ENCODE measurements at regions not wholly inside any gene's neighbourhood (a gene's known extent, or its start where the extent isn't known, plus 50 kb on each side); places are given as distances from the start of the nearest gene placed in this dataset.

DNA sequence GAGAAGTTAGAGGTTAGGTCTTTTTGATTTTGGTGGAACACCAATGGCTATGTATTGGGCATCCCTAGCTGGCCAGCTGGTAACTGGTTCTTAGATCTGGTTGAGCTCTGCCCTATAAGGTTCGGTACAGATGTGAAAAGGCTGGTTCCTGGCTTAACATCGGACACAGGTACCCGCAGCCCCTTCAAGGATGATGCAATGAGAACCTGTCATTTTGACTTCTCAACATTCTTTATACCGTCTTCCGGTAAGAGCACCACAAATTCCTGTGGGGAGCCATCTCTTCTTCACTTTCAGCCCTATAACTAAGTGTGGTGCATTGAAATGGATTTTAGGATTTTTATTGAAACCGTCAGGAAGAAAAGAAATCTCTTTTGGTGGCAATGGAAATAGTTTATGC lies 222.8 kb downstream of the ADAMTS9 start:
- WGBS (ENCODE audit: insufficient coverage, low lambda C conversion rate), result no CpG with 5 or more reads among the region's 6 CpGs
- no peaks in the 10 kb centered on the region for H3K27me3 ChIP-seq (ENCODE audit: control insufficient read depth, insufficient read depth, low read length)
- no peak overlapping the region for H3K4me3 ChIP-seq (ENCODE audit: low read length)
- H3K9me3 ChIP-seq (ENCODE audit: control insufficient read depth, low read depth, low read length), result no peaks in the 10 kb centered on the region
- H3K36me3 ChIP-seq (ENCODE audit: control insufficient read depth, insufficient read depth, low read length), result no peaks in the 10 kb centered on the region
- no peaks in the 10 kb centered on the region for H3K4me1 ChIP-seq (ENCODE audit: control insufficient read depth, insufficient read depth, low read length)
- no peak for DNase-seq
- no peak overlapping the region for H3K27ac ChIP-seq (ENCODE audit: low read length)

DNA sequence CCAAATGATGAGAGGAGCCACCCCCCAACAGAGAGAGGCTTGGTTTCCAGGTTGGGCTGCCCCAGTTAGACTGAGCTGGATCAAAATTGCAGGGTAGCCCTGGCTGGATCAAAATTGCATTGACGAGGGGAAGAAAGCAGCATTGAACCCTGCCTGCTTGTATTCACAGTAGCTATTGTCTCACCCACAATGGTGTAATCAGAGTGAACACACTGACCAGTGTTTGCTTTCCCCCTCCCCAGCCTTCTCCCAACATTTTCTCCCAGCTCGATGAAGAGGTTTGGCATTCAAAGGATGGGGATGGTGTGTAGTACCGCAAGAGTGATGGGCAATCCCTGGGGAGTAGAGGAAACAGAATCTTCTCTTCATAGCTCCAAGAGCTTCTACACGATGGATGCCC lies 223.8 kb downstream of the ADAMTS9 start:
- Histone ChIP-seq H3K36me3 (ENCODE audit: control insufficient read depth, insufficient read depth, low read length) (no peaks in the 10 kb centered on the region), H3K27me3 (ENCODE audit: control insufficient read depth, insufficient read depth, low read length) (no peaks in the 10 kb centered on the region), H3K27ac (ENCODE audit: low read length) (no peak overlapping the region), H3K9me3 (ENCODE audit: control insufficient read depth, low read depth, low read length) (no peaks in the 10 kb centered on the region), H3K4me1 (ENCODE audit: control insufficient read depth, insufficient read depth, low read length) (no peaks in the 10 kb centered on the region), H3K4me3 (ENCODE audit: low read length) (no peak overlapping the region)
- no peak for DNase-seq
- no CpG with 5 or more reads among the region's 4 CpGs for WGBS (ENCODE audit: insufficient coverage, low lambda C conversion rate)

DNA sequence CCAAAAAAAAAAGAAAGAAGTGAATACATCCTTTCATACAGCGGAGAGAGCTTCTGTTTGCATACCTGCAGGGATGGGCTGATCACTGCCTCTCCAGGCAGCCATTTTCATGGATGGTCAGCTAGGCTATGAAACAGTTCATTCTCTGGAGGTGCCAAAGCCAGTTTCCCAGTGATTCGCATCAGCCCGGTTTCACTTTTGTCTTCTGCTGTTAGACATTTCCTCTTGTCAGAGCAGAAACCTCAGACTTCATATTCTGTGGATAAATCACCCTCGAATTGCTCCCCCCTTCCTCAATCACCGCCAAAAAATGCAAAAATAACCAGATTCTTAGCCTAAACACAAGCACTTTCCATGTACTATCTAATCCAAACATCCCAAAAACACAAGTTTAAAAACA lies 225.6 kb downstream of the ADAMTS9 start:
- DNase-seq, result no peak
- no peaks in the 10 kb centered on the region for H3K36me3 ChIP-seq (ENCODE audit: control insufficient read depth, insufficient read depth, low read length)
- no peaks in the 10 kb centered on the region for H3K9me3 ChIP-seq (ENCODE audit: control insufficient read depth, low read depth, low read length)
- H3K4me3 ChIP-seq (ENCODE audit: low read length), result no peak overlapping the region
- no peaks in the 10 kb centered on the region for H3K4me1 ChIP-seq (ENCODE audit: control insufficient read depth, insufficient read depth, low read length)
- no peak overlapping the region for H3K27ac ChIP-seq (ENCODE audit: low read length)
- peaks cover 3% of the 10 kb centered on the region for H3K27me3 ChIP-seq (ENCODE audit: control insufficient read depth, insufficient read depth, low read length)
- no CpG with 5 or more reads among the region's 5 CpGs for WGBS (ENCODE audit: insufficient coverage, low lambda C conversion rate)

DNA sequence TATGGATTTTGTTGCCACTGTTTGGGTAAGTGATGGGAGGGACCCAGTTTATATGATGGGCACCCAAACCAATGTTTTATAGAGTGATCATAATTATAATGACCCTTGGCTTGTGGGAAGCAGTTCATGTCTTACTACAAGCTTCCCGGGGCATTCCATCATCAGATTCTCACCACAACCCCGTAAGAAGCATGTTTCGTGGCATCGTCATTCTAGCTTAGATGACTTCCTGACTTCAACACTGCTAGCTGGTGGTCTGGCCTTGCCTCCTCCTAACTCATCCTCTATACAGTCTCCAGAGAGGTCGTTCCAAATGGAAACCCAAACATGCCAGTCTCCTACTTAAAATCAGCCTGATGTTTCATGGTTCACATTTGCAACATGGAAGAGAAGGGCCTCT lies 226.9 kb downstream of the ADAMTS9 start:
- WGBS (ENCODE audit: insufficient coverage, low lambda C conversion rate), result no CpG with 5 or more reads among the region's 5 CpGs
- no peak overlapping the region for H3K4me3 ChIP-seq (ENCODE audit: low read length)
- DNase-seq, result no peak

DNA sequence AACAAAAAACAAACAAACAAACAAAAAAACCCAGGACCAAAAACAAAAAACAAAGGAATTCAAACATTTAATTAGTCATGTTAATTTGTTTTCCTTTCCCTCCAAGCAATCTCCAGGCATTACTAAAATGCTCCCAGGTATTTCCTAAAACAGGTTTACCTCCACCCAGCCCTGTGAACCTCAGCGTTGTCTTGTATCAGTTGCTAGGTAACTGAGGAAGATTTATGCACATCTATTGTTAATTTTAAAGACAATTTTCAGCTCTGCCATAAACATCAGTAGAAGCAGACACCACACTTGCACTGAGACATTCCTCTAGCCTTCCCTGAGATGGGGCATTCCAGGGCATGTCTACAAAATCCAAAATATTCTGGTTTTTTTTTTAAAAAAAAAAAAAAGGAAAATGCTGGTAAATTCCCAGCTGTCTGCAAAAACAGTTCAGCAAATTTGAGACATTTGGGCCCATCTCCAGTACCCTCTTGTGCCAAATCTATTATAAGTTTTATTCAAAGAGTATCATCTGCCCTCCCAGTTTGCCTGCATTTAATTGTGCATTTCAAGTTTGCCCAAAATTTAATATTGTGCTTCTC lies 227.6 kb downstream of the ADAMTS9 start:
- Histone ChIP-seq H3K27ac (ENCODE audit: low read length) (no peak overlapping the region), H3K36me3 (ENCODE audit: control insufficient read depth, insufficient read depth, low read length) (no peaks in the 10 kb centered on the region), H3K27me3 (ENCODE audit: control insufficient read depth, insufficient read depth, low read length) (peaks cover 6% of the 10 kb centered on the region), H3K4me3 (ENCODE audit: low read length) (no peak overlapping the region), H3K9me3 (ENCODE audit: control insufficient read depth, low read depth, low read length) (no peaks in the 10 kb centered on the region), H3K4me1 (ENCODE audit: control insufficient read depth, insufficient read depth, low read length) (no peaks in the 10 kb centered on the region)
- no peak for DNase-seq
- no CpG with 5 or more reads among the region's 1 CpG for WGBS (ENCODE audit: insufficient coverage, low lambda C conversion rate)

More for the DNA sequence above, 226.9 kb downstream of the ADAMTS9 start:
- H3K27ac ChIP-seq (ENCODE audit: low read length), result no peak overlapping the region
- no peaks in the 10 kb centered on the region for H3K4me1 ChIP-seq (ENCODE audit: control insufficient read depth, insufficient read depth, low read length)
- no peaks in the 10 kb centered on the region for H3K36me3 ChIP-seq (ENCODE audit: control insufficient read depth, insufficient read depth, low read length)
- H3K9me3 ChIP-seq (ENCODE audit: control insufficient read depth, low read depth, low read length), result no peaks in the 10 kb centered on the region
- peaks cover 6% of the 10 kb centered on the region for H3K27me3 ChIP-seq (ENCODE audit: control insufficient read depth, insufficient read depth, low read length)

DNA sequence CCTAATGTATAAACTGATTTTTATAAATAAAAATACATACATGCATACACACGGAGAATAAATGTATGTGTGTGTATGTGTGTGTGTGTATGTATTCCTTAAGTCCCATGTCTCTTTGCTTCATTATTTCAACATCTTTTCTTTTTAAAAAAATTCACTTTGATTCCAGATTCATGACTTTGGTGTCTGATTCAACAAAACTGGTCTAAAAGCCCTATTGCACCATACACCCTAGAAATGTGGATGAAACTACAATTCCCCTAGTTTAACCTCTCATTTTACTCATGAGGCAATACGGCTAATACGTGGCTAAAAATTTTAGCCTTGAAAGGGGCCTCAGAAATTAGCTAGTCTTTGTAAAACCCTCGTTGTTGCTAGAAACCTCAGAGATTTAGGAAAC lies 228.1 kb downstream of the ADAMTS9 start:
- 70% methylated on average over 3 of the region's 4 CpGs for WGBS (ENCODE audit: insufficient coverage, low lambda C conversion rate)
- Histone ChIP-seq H3K4me3 (ENCODE audit: low read length) (no peak overlapping the region), H3K36me3 (ENCODE audit: control insufficient read depth, insufficient read depth, low read length) (no peaks in the 10 kb centered on the region), H3K27ac (ENCODE audit: low read length) (no peak overlapping the region), H3K4me1 (ENCODE audit: control insufficient read depth, insufficient read depth, low read length) (no peaks in the 10 kb centered on the region), H3K9me3 (ENCODE audit: control insufficient read depth, low read depth, low read length) (no peaks in the 10 kb centered on the region), H3K27me3 (ENCODE audit: control insufficient read depth, insufficient read depth, low read length) (peaks cover 6% of the 10 kb centered on the region)
- DNase-seq, result no peak

DNA sequence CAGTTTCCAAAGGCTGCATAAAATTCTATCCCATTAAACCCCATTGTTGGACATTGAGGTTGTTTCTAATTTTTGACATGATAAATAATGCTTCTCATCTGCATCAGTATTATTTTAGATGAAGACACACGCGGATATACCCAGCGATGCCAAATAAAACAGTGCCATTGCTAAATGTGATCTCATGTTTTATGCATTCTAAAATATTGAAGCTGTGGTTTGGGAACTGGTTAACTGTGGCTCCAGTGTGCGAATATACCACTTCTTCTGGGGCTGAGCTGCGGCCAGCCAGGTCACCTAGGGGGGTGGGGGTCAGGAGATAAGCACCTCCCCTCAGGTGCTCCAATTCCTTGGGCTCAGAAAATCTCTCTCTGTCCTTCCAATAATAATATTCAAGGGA lies 230.0 kb downstream of the ADAMTS9 start:
- WGBS (ENCODE audit: insufficient coverage, low lambda C conversion rate), result no CpG with 5 or more reads among the region's 5 CpGs
- Histone ChIP-seq H3K4me1 (ENCODE audit: control insufficient read depth, insufficient read depth, low read length) (no peaks in the 10 kb centered on the region), H3K9me3 (ENCODE audit: control insufficient read depth, low read depth, low read length) (no peaks in the 10 kb centered on the region), H3K36me3 (ENCODE audit: control insufficient read depth, insufficient read depth, low read length) (no peaks in the 10 kb centered on the region), H3K27ac (ENCODE audit: low read length) (no peak overlapping the region), H3K27me3 (ENCODE audit: control insufficient read depth, insufficient read depth, low read length) (peaks cover 6% of the 10 kb centered on the region), H3K4me3 (ENCODE audit: low read length) (no peak overlapping the region)
- DNase-seq, result no peak

DNA sequence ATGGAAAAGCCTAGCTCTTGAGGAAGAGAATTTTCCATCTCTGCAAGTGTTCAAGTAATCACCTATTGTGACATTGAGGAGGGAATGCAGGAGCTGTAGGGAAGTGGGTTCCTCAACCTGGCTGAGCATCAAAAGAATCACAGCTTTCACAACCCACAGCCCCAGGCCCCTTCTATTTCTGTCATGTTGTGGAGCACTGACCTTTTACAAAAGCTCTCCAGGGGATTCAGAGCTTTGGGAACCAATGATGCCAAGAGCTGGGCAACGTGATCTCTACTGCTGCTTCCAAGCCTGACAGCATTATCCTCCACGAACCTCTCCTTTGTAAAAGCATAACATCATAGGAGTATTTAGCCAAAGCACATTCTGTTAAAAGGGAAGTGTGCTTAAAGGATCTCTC lies 231.1 kb downstream of the ADAMTS9 start:
- Histone ChIP-seq H3K4me3 (ENCODE audit: low read length) (no peak overlapping the region), H3K27me3 (ENCODE audit: control insufficient read depth, insufficient read depth, low read length) (peaks cover 12% of the 10 kb centered on the region)
- WGBS (ENCODE audit: insufficient coverage, low lambda C conversion rate), result no CpG with 5 or more reads among the region's 2 CpGs

DNA sequence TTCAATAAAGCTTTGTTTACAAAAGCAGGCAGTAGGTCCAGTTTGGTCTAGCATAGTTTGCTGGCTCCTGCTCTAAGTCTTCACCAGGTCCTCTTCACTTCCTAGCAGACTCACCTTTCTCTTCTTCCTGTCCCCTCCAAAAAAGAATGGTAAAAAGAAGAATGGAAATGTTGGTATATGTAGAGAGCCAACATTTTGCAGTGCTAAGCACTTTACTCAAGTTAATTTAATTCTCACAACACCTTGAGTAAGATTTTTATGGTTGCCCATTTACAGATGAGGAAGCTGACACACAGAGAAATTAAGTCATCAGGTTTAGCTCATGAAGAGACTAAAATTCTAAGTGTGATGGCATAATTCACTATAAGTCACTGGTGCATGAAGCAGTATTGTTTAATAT lies 230.1 kb upstream of the PRICKLE2 start:
- H3K36me3 ChIP-seq (ENCODE audit: control insufficient read depth, insufficient read depth, low read length), result no peaks in the 10 kb centered on the region
- DNase-seq, result no peak
- no peak overlapping the region for H3K4me3 ChIP-seq (ENCODE audit: low read length)
- H3K27me3 ChIP-seq (ENCODE audit: control insufficient read depth, insufficient read depth, low read length), result peaks cover 21% of the 10 kb centered on the region
- no peaks in the 10 kb centered on the region for H3K4me1 ChIP-seq (ENCODE audit: control insufficient read depth, insufficient read depth, low read length)
- H3K9me3 ChIP-seq (ENCODE audit: control insufficient read depth, low read depth, low read length), result no peaks in the 10 kb centered on the region
- H3K27ac ChIP-seq (ENCODE audit: low read length), result no peak overlapping the region

More for the DNA sequence above, 231.1 kb downstream of the ADAMTS9 start:
- no peaks in the 10 kb centered on the region for H3K4me1 ChIP-seq (ENCODE audit: control insufficient read depth, insufficient read depth, low read length)
- H3K27ac ChIP-seq (ENCODE audit: low read length), result no peak overlapping the region
- DNase-seq, result no peak
- no peaks in the 10 kb centered on the region for H3K36me3 ChIP-seq (ENCODE audit: control insufficient read depth, insufficient read depth, low read length)
- no peaks in the 10 kb centered on the region for H3K9me3 ChIP-seq (ENCODE audit: control insufficient read depth, low read depth, low read length)

DNA sequence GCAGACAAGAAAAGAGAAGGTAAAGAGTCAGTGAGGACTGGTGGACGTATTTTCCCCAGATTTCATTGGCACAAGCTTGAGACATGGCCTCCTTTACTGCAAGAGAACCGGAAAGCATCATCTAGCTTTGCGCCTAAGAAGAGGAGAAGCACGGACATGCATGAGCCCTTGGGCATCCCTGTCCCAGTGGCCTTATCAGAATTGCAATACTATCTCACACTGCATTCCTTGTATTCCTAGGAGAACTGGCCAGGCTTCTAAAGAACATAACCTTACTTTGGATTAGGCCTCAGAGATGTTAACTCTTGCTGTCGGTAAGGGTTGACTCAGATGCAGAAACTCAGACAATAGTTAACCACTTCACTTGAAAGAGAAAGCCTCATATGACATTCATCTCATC lies 229.5 kb upstream of the PRICKLE2 start:
- DNase-seq, result no peak
- WGBS (ENCODE audit: insufficient coverage, low lambda C conversion rate), result no CpG with 5 or more reads among the region's 5 CpGs
- Histone ChIP-seq H3K9me3 (ENCODE audit: control insufficient read depth, low read depth, low read length) (no peaks in the 10 kb centered on the region), H3K27ac (ENCODE audit: low read length) (no peak overlapping the region), H3K4me1 (ENCODE audit: control insufficient read depth, insufficient read depth, low read length) (no peaks in the 10 kb centered on the region), H3K4me3 (ENCODE audit: low read length) (no peak overlapping the region), H3K27me3 (ENCODE audit: control insufficient read depth, insufficient read depth, low read length) (peaks cover 23% of the 10 kb centered on the region), H3K36me3 (ENCODE audit: control insufficient read depth, insufficient read depth, low read length) (no peaks in the 10 kb centered on the region)

DNA sequence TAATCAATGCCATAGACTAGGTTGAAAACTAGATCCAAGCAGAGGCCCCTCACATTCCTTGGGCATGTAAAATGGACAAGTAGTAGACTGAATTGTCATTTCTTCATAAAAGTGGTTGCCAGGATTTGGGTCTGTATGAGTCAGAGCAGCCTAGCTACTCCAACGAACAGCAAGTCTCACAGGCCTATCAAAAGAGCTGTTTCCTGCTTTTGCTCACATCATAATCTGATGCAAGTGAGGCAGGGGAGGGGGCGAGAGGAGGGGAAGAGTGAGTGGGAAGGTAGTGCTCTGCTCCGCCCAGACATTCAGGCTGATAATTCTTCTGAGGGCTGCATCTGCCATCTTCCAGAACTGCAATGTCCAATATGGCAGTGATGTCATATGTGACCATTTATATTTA lies 228.9 kb upstream of the PRICKLE2 start:
- no CpG with 5 or more reads among the region's 3 CpGs for WGBS (ENCODE audit: insufficient coverage, low lambda C conversion rate)
- Histone ChIP-seq H3K4me3 (ENCODE audit: low read length) (no peak overlapping the region), H3K36me3 (ENCODE audit: control insufficient read depth, insufficient read depth, low read length) (no peaks in the 10 kb centered on the region), H3K9me3 (ENCODE audit: control insufficient read depth, low read depth, low read length) (no peaks in the 10 kb centered on the region), H3K27me3 (ENCODE audit: control insufficient read depth, insufficient read depth, low read length) (peaks cover 23% of the 10 kb centered on the region), H3K4me1 (ENCODE audit: control insufficient read depth, insufficient read depth, low read length) (no peaks in the 10 kb centered on the region), H3K27ac (ENCODE audit: low read length) (no peak overlapping the region)
- DNase-seq, result no peak

Measured in large intestine (tissue), 3 donors.